ENCODE measurements at regions not wholly inside any gene's neighbourhood (a gene's known extent, or its start where the extent isn't known, plus 50 kb on each side); places are given as distances from the start of the nearest gene placed in this dataset.
"Not testable (repeated sequence)": the region's sequence is repeated elsewhere in the genome, so short reads cannot be mapped to it uniquely, and the experiment has no call there.

DNA sequence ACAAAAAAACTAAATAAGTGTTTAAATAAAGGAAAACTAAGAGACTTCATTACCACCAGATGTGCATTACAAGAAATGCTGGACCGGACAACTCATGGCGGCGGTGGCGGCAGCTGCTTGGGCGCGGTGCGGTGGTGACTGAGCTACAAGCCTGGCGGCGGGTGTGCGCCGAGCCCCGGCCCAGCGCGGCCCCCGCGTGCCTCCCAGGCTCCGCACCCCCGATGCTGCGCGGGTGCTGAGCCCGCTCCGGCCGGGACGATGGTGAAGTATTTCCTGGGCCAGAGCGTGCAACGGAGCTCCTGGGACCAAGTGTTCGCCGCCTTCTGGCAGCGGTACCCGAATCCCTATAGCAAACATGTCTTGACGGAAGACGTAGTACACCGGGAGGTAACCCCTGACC lies 52.2 kb upstream of the RCOR3 start:
- no peak for DNase-seq

DNA sequence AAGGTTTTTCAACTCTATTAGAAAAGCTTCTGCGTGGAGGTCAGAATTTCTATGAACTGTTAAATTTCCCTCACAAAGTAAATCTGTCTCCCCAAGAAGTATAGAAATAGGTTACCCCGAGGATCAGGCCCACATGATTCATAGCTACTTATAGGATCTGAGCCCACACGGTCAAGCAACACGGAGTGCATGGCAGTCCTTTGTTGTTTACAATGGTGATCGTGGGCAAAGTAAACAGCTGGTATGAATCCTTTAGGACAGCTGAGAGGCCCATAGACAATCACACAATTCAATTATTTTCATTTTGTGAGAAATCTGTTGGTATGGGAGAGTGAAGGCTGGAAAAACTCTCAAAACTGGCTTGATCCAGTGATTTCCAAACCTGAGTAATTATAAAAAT lies 58.9 kb upstream of the RCOR3 start:
- no peak for DNase-seq

DNA sequence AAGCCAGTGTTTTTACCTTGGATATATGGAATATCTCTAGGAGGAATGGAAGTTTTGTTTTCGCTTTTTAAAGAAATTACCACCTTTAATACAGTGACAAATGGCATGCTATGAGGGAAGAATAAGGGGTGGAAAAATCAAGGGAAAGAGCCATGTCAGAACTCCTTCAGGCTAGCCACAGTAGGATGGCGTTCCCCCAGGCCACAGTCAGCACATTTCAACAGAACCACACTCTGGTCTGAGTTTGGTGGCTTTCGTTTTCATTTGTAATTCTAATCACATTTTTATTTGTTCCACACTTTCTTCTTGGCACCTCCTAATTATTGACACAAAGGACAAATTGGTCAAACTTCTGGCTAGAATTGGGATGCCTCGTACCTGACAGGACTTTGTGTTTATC lies 60.3 kb upstream of the RCOR3 start:
- no peak for DNase-seq

DNA sequence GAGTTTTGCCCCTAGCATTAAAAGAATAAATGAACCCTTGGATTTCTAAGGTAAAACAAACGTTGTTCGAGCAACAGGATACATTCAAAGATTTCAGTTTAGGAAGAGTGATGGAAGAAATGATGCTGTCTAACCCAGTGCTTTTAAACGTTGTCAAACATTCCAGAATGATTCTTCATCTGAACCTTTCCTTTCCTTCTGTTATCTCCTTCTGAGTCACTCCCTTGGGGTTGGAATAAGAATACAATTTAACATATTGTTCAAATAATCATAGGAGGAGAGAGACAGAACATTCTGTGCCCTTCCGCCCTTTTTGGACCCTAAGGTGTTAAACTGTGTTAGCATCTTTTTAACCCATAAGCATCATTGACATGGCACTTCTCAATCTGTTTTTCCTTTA lies 61.1 kb upstream of the RCOR3 start:
- DNase-seq, result peak; percentile 62

DNA sequence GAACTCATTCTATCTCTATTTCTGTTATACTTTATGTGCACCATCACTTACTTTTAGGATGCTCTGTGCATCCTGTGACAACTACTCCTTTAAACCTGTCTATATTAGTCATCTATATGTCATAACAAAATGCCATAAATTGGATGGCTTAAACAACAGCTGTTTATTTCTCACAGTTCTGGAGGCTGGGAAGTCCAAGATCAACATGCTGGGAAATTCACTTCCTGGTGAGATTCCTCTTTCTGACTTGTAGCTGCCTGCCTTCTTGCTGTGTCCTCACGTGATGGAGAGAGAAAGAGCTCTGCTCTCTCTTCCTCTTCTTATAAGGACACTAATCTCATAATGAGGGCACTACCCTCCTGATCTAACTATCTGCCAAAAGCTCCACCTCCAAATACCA lies 62.3 kb upstream of the RCOR3 start:
- no peak for DNase-seq

DNA sequence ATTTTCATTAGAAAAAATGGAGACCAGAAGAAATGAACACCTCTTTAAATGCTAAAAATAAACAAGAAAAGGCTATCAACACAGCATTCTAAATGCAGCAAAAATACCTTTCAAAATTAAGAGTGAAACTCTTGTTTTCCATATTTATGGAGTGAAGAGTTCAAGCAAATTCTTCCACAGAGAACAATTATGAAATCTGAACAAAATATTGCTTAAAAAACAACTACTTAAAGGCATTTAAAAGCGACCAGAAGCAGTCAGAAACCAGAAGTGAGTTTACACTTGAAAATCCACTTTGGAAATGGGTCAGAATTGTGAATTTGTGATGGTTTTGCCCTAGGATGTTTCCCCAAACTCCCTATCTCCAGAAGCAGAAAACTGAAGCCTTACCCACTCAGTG lies 60.9 kb upstream of the KCNH1 start:
- no peak for DNase-seq

DNA sequence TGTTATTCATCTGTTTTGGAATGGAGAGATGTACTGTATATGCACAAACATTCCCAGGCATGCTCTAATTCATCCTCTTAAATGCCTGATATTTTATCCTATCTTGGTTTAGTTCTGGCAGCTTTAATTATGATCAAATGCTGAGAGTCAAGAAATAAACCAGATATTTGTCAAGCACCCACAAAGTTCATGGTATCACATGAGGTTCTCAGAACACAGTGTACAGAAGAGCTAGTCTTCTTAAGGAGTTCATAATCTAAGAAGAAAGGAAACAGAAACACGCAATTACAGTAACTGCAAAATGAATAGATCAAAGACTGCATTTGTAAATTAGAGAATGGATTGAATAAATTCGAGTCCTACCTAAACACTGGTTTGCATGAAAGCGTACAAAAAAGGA lies 58.3 kb upstream of the KCNH1 start:
- DNase-seq, result no peak

DNA sequence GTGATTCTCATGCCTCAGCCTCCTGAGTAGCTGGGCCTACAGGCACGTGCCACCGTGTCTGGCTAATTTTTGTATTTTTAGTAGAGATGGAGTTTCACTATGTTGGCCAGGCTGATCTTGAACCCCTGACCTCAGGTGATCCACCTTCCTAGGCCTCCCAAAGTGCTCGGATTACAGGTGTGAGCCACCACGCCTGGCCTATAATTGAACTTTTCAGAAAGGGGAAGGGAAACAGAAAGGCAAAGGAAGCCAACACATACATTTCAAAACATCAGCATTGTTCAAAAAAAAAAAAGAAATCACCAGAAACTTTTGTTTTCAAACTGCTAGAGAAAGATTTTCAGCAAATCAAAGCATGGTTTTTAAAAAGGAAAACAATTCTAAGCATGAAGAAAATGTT lies 54.8 kb upstream of the KCNH1 start:
- DNase-seq, result not testable (repeated sequence)

DNA sequence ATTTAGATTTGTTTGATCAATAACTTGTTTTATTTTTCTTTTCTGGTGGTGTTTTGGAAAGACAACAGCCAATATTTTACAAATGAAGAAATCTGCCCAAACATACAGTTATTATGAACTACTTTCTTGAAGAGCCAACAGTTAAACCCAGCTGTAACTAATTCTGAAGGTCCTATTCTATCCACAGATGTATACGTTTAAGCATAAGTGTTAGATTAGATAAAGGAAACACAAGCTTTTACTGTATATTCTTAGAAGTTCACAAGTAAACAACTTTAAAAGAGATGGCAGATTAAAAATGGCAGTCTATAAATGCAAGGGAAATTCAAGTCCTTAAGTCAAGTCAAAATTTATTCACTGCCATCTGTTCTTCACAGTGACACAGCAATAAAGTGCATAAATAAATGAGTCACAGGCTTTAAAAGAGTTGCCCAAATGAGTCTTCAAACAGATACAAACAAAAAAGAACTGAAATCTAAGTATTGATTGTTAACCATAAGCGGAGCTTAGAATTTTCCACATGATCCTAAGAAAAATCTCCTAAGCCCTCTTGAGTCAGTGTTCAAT lies 49.9 kb upstream of the KCNH1 start:
- no peak for DNase-seq

Data from EL (cell line).